ENCODE measurements at regions not wholly inside any gene's neighbourhood (a gene's known extent, or its start where the extent isn't known, plus 50 kb on each side); places are given as distances from the start of the nearest gene placed in this dataset.

DNA sequence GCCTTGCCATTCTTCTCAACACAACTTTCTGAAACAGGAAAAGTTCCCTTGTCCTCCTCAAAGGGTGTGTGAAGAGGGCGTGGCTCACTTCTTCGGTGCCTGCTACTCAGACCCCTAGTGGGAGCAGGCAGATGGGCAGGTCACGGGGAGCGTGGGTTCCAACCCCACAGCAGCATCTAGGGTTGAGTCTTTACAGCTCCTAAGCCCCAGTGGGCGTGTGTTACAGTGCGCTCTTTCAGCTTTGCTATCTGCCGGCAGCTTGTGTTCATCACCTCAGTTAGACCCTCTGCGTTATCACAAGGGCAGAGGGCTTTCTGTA is 57.5 kb upstream of the KLF3 start:
- no peak for DNase-seq

DNA sequence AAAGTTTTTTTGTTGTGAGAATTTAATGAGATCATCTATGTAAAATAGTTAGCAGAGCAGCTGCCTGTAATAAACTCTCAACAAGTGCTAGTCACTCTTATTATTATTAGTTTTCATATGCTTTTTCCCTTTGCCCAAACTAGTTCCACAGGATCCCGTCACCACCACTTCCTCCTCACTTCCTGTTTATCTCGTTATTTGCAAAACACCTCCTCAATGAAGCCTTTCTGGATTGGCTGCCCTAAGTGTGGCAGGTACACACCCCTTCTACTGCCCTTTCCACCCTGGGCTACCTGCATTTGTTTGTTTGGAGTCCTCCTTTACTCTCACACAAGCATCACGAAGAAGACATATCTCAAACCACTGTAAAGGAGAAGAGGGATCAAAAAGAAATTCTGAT is 54.4 kb upstream of the KLF3 start:
- no peak for DNase-seq

DNA sequence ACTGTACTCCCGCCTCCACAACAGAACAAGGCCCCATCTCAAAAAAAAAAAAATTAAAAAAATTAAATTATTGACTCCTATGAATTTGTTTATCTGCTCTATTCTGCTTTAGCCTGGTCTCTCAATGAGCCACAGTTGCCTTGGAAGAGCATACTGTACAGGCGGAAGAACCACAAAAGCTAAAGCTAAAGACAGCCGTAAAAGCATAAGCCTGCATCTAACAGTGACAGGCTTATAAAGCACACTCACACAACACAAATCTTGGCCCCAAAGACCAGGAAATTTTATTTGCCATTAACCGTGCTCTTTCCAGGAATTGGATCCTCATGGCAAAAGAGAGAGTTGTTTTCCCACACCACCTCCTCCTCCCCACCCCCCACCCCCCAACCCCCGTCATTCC is 53.5 kb upstream of the KLF3 start:
- DNase-seq, result no peak

DNA sequence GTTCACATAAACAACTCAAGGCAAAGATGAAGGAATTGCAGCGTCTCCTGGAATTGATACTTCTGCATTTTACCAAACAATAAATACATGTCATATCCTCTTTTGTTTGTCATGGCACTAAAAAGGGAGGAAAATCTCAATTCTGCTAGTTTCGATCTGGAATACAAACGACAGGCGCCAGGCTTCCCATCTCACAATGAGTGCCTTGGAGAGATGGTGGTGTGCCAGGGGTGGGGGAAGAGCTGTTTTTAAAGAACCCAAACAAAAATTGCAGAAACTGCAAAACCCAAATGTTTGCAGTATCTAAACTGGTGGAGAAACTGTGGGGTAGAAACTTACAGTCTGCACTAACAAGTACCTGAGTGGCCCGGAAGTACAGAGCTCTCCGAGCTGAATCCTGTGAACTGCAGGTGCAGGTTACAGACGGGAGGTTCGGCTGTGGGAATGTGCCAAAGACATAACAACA is 53.0 kb upstream of the KLF3 start:
- no peak for DNase-seq

DNA sequence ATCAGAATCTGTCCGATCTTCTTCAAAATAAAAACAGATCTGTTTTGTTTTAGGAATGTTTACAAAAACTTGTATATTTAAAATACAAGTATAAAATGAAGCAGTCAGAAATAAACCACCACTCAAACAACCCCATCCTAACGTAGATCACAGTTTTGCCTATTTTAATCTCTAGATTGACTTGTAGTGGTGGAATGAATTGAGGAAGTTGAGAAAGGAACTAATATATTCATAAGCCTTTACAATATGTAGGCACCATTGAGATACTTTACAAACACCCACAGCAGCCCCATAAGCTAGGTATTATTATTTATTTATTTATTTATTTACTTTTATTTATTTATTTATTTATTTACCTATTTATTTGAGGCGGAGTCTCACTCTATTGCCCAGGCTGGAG is 52.3 kb upstream of the KLF3 start:
- DNase-seq, result no peak

DNA sequence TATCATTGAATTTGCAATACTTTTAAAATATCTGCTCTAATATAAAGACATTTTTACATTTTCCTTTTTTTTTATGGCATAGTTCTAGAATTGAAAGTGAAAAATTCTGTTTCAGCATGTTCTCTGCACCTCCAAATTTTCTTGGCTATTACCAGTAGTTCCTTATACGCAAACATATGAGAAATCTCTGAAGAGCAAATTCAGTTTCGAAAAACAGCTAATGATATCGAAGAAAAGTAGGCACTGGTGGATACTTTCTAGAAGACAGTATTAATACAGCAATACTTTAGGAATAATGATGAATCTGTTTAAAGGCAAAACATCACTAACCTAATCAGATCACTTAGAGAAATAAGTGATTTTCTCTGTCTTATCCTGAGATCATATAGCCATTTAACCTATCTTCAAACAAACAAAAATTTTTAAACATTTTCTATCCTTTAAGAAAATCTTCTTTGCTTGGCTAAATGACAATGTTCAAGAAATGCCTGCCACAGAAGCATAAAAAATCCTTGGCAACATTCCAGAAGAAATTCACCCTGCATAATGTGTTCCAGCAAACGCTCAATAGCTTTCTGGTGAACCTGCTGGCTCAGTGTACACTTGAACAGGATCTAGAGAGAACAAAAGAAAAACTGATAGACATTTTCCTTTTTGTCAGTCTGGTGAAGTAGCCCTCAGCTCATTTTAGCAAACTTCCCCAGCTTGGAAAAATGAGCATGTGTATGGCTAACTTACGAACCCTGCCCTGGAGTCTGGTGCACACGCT is 51.2 kb upstream of the KLF3 start:
- no peak for DNase-seq

Data from activated T-cell treated with anti-CD3 and anti-CD28 coated beads, Interleukin-2, amount 50 U/mL, for 48 hours (primary cell).